PC-3 (cell line): ENCODE measurements at regions not wholly inside any gene's neighbourhood (a gene's known extent, or its start where the extent isn't known, plus 50 kb on each side); places are given as distances from the start of the nearest gene placed in this dataset.

Experiments used
- ATAC-seq: fragments of 200-7000 bp; cut with Tn5 transposase; 2 replicates; pipeline ENCODE4 v1.9.1; 2020; ENCODE audit warnings: mild to moderate bottlenecking, moderate library complexity
- BruUV-seq: library from RNA; stranded (reverse); fragments of 400-500 nt; replicated peaks from 2 replicates; lab custom pipeline; 2021; lab: Mats Ljungman, UMichigan
- CTCF ChIA-PET: fragments of 300-600 bp; sonication (Branson Sonifier 250); formaldehyde crosslinking; loops from one replicate; lab custom pipeline; 2022; ENCODE audit warnings: antibody characterized with exemption; lab: Charles Lee
- POLR2A ChIA-PET: fragments of 300-600 bp; sonication (Branson Sonifier 250); formaldehyde crosslinking; loops from one replicate; lab custom pipeline; 2022; ENCODE audit warnings: antibody characterized with exemption; ENCODE audit not compliant: unreplicated experiment; lab: Charles Lee
- DNase-seq: peaks from one replicate; pipeline ENCODE4 v3.0.0-alpha.2; 2015
- H2AFZ ChIP-seq: fragments of 300-600 bp; sonication (generic); 2 replicates; pipeline ENCODE4 v1.6.0; 2016; ENCODE audit warnings: antibody characterized with exemption, low read length
- H3F3A ChIP-seq: fragments of 300-600 bp; sonication (generic); one replicate; pipeline ENCODE4 v1.6.0; 2017; ENCODE audit warnings: antibody characterized with exemption, low read length, control low read depth, mild to moderate bottlenecking; ENCODE audit not compliant: unreplicated experiment
- H3K27ac ChIP-seq: fragments of 300-600 bp; sonication (generic); 2 replicates; pipeline ENCODE4 v1.5.1; 2016; ENCODE audit warnings: mild to moderate bottlenecking, low read length
- H3K27me3 ChIP-seq: fragments of 300-600 bp; sonication (generic); 2 replicates; pipeline ENCODE4 v1.6.1; 2016; ENCODE audit warnings: low read length, mixed read lengths
- H3K36me3 ChIP-seq: fragments of 300-600 bp; sonication (generic); 2 replicates; pipeline ENCODE4 v1.6.1; 2016; ENCODE audit warnings: low read depth, mixed run types, low read length, mixed read lengths
- H3K4me1 ChIP-seq: fragments of 300-600 bp; sonication (generic); 2 replicates; pipeline ENCODE4 v1.5.1; 2016; ENCODE audit warnings: low read length; ENCODE audit not compliant: insufficient read depth
- H3K4me2 ChIP-seq: fragments of 300-600 bp; sonication (generic); 2 replicates; pipeline ENCODE4 v1.6.0; 2016; ENCODE audit warnings: low read length
- H3K4me3 ChIP-seq: fragments of 300-600 bp; sonication (generic); 2 replicates; pipeline ENCODE4 v1.5.1; 2016; ENCODE audit warnings: mild to moderate bottlenecking, low read length, mixed read lengths
- H3K79me2 ChIP-seq: fragments of 300-600 bp; sonication (generic); 2 replicates; pipeline ENCODE4 v1.6.1; 2017; ENCODE audit warnings: low read length, mixed read lengths
- H3K9ac ChIP-seq: fragments of 300-600 bp; sonication (generic); 2 replicates; pipeline ENCODE4 v1.6.0; 2016; ENCODE audit warnings: mild to moderate bottlenecking, low read length
- H3K9me2 ChIP-seq: fragments of 300-600 bp; sonication (generic); replicated peaks from 2 replicates; pipeline ENCODE4 v1.6.1; 2016; ENCODE audit warnings: mixed run types, low read length, mixed read lengths
- H3K9me3 ChIP-seq: fragments of 300-600 bp; sonication (generic); 2 replicates; pipeline ENCODE4 v1.6.1; 2016; ENCODE audit warnings: low read length, mixed read lengths
- H4K20me1 ChIP-seq: fragments of 300-600 bp; sonication (generic); 2 replicates; pipeline ENCODE4 v1.6.1; 2016; ENCODE audit warnings: low read length, mixed read lengths
- EZH2 ChIP-seq: fragments of 300-600 bp; sonication (generic); IDR thresholded peaks from one replicate; pipeline ENCODE4 v1.6.1; 2017; ENCODE audit warnings: antibody characterized with exemption, mild to moderate bottlenecking, low read length; ENCODE audit not compliant: unreplicated experiment
- EZH2phosphoT487 ChIP-seq: fragments of 300-600 bp; sonication (generic); IDR thresholded peaks from 2 replicates; pipeline ENCODE4 v1.6.1; 2018; ENCODE audit warnings: mild to moderate bottlenecking, antibody characterized with exemption, low read length, borderline replicate concordance
- intact Hi-C: fragments of 100-400 bp; cut with micrococcal nuclease; formaldehyde crosslinking; loops from 2 replicates; pipeline ENCODE4 v1.9.0; 2023
- TF ChIP-seq, protein P1 (sequence below): fragments of 300-600 bp; sonication (generic); conservative IDR thresholded peaks from 2 replicates; pipeline ENCODE4 v1.5.1; 2017; ENCODE audit warnings: antibody characterized with exemption, low read depth, mild to moderate bottlenecking, low read length

DNA sequence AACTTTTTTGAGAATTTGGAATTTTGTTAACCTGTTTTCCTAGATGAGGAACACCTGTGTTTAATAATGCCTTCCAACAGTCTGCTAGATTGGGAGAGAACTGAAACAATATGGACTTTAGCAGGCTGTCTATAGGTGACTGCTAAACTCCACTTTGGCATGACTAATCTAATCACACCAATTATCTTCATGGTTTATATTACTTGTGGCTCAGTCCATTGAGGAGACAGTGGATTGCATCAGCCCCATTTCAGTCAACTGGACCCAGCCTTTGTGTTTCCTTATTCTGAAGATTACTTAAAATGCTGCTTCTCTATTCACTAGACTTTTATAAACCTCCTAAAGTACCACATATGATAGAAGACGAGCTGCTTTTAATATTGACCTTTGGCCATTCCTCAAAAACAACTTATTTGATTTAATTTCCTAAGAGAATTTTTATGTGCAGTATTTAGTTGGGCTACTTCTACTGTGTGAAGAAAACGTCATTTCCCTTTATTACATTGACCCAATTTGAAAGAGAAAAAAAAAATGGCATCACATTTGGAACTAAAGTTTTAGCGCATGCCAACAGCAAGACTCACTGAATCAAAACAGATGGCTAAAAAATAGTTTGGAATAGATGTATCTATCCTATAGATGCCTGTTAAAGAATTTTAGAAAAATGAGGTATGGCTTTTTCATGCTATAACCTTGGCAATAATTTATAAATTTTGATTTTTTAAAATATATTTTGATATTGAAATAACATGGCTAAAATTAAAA, 295.8 kb downstream of the NDFIP2 start:
- no peaks in the 10 kb centered on the region for H3K79me2 ChIP-seq
- peak; percentile 6 for DNase-seq
- H2AFZ ChIP-seq, result peak overlapping the region; percentile 34; the same call in 1 of the 2 replicates
- no peaks in the 10 kb centered on the region for H3K36me3 ChIP-seq
- intact Hi-C loops, result loop anchor here (1.0 to 10.0 kb wide), 10 partner anchors 98 to 1238 kb away; no protein-coding TSS in a partner anchor
- no peaks in the 10 kb centered on the region for H3F3A ChIP-seq
- no peak overlapping the region for H3K4me3 ChIP-seq
- ChIA-PET POLR2A (interaction anchor here (0.6 kb wide), 1 partner anchor 481 kb away, joined by 5 read pairs; no protein-coding TSS in a partner anchor), CTCF (no interaction called here)
- no peaks in the 10 kb centered on the region for H3K9me3 ChIP-seq
- peak overlapping the region; percentile 43 for H3K9ac ChIP-seq
- peak; percentile 33; the same call in 1 of the 2 replicates for ATAC-seq
- H3K27me3 ChIP-seq, result no peaks in the 10 kb centered on the region
- H3K27ac ChIP-seq, result peak overlapping the region; percentile 43
- no peaks in the 10 kb centered on the region for H3K9me2 ChIP-seq
- no peak overlapping the region for H3K4me2 ChIP-seq
- BruUV-seq, result no TSS peak
- peaks cover 21% of the 10 kb centered on the region for H3K4me1 ChIP-seq
- H4K20me1 ChIP-seq, result no peaks in the 10 kb centered on the region
- TF ChIP-seq, protein P1, sequence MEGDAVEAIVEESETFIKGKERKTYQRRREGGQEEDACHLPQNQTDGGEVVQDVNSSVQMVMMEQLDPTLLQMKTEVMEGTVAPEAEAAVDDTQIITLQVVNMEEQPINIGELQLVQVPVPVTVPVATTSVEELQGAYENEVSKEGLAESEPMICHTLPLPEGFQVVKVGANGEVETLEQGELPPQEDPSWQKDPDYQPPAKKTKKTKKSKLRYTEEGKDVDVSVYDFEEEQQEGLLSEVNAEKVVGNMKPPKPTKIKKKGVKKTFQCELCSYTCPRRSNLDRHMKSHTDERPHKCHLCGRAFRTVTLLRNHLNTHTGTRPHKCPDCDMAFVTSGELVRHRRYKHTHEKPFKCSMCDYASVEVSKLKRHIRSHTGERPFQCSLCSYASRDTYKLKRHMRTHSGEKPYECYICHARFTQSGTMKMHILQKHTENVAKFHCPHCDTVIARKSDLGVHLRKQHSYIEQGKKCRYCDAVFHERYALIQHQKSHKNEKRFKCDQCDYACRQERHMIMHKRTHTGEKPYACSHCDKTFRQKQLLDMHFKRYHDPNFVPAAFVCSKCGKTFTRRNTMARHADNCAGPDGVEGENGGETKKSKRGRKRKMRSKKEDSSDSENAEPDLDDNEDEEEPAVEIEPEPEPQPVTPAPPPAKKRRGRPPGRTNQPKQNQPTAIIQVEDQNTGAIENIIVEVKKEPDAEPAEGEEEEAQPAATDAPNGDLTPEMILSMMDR, result no peak
- no peak for TF ChIP-seq EZH2phosphoT487
- TF ChIP-seq EZH2, result no peak

DNA sequence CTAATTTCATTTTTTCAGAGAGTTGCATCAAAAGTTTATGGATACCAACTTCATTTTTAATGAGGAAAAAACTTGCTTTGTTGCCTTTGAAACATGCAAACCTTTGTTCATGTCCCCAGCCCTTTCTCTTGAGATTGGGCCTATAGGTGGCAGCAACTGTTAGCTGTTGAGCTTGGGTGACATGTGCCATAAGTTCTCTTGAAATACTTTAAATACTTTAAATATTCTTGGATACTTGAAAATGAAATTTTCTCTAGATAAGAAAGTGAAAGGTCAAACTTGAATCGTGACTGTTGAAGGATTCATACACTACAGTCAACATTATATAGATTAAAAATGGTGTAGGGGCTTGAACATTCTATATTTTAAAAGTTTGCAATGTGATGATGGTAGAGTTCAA, 294.9 kb downstream of the NDFIP2 start:
- Histone ChIP-seq H3K9me3 (no peaks in the 10 kb centered on the region), H3K36me3 (no peaks in the 10 kb centered on the region), H3F3A (no peaks in the 10 kb centered on the region), H3K4me1 (peaks cover 21% of the 10 kb centered on the region), H3K4me2 (peak overlapping the region; percentile 11; the same call in 1 of the 2 replicates), H3K9me2 (no peaks in the 10 kb centered on the region), H3K79me2 (no peaks in the 10 kb centered on the region), H3K27ac (peak overlapping the region; percentile 43), H3K9ac (peak overlapping the region; percentile 43), H3K27me3 (no peaks in the 10 kb centered on the region), H3K4me3 (no peak overlapping the region), H2AFZ (peak overlapping the region; percentile 34; the same call in 1 of the 2 replicates), H4K20me1 (no peaks in the 10 kb centered on the region)
- DNase-seq (peak; percentile 73), ATAC-seq (peak; percentile 88)
- POLR2A ChIA-PET, result no interaction called here
- no peak for TF ChIP-seq EZH2
- TF ChIP-seq, protein P1, result peak; percentile 84
- no peak for TF ChIP-seq EZH2phosphoT487
- intact Hi-C loops, result loop anchor here (1.0 to 10.0 kb wide), 10 partner anchors 97 to 1239 kb away; no protein-coding TSS in a partner anchor
- CTCF ChIA-PET, result interaction anchor here (1.3 kb wide), 1 partner anchor 161 kb away, joined by 5 read pairs; no protein-coding TSS in a partner anchor
- no TSS peak for BruUV-seq

- BruUV-seq, result no TSS peak
- H2AFZ ChIP-seq, result no peak overlapping the region
- no peak for TF ChIP-seq EZH2phosphoT487
- TF ChIP-seq EZH2, result no peak
- TF ChIP-seq, protein P1, result no peak
- ChIA-PET CTCF (no interaction called here), POLR2A (interaction anchor here (0.7 kb wide), 1 partner anchor 861 kb away, joined by 4 read pairs; no protein-coding TSS in a partner anchor)
- H3K9ac ChIP-seq, result no peak overlapping the region
- no peaks in the 10 kb centered on the region for H3F3A ChIP-seq
- H3K4me3 ChIP-seq, result no peak overlapping the region
- no peak overlapping the region for H3K27ac ChIP-seq
- no peaks in the 10 kb centered on the region for H4K20me1 ChIP-seq
- H3K4me1 ChIP-seq, result peaks cover 14% of the 10 kb centered on the region
- H3K4me2 ChIP-seq, result no peak overlapping the region
- no peak for DNase-seq
- H3K36me3 ChIP-seq, result no peaks in the 10 kb centered on the region
- no peak for ATAC-seq
- H3K9me3 ChIP-seq, result no peaks in the 10 kb centered on the region
- no peaks in the 10 kb centered on the region for H3K9me2 ChIP-seq
- H3K27me3 ChIP-seq, result no peaks in the 10 kb centered on the region
- intact Hi-C loops, result loop anchor here (10.0 kb wide), 1 partner anchor 1242 kb away; no protein-coding TSS in a partner anchor
- H3K79me2 ChIP-seq, result no peaks in the 10 kb centered on the region
Observed at GRCh38 chr13:79772811-79773210, 291.9 kb downstream of the NDFIP2 start.
